Heart right ventricle (tissue), 16 donors: ENCODE measurements at regions not wholly inside any gene's neighbourhood (a gene's known extent, or its start where the extent isn't known, plus 50 kb on each side); places are given as distances from the start of the nearest gene placed in this dataset.
A peak's percentile ranks its signal among the peaks of the same experiment; 100 is the strongest.

Experiments used
- ATAC-seq, 8 donors: fragments of 200-7000 bp; cut with Tn5 transposase; one replicate each; pipeline ENCODE4 v1.9.1; 2020; ENCODE audit warnings: mild to moderate bottlenecking in 8 of 8, moderate library complexity in 8 of 8, moderate number of reproducible peaks in 1 of 8
- DNase-seq, 2 donors: peaks; one replicate each; pipeline ENCODE4 v3.0.0-alpha.2; 2020
- H3K27ac ChIP-seq, 10 donors: fragments of 200-600 bp; sonication (generic) in 2 of 10; one replicate each; pipeline versions ENCODE4 v1.5.0 to v1.8.0; 2020 to 2022; ENCODE audit warnings: mild to moderate bottlenecking in 3 of 10
- H3K27me3 ChIP-seq, 7 donors: fragments of 200-600 bp; one replicate each; pipeline ENCODE4 v1.8.0; 2021 to 2022; ENCODE audit warnings: mild to moderate bottlenecking in 2 of 7
- H3K36me3 ChIP-seq, 9 donors: fragments of 200-600 bp; sonication (generic) in 1 of 9; one replicate each; pipeline versions ENCODE4 v1.5.0 to v1.8.0; 2020 to 2022; ENCODE audit warnings: mild to moderate bottlenecking in 2 of 9
- H3K4me1 ChIP-seq, 9 donors: fragments of 200-600 bp; sonication (generic) in 1 of 9; one replicate each; pipeline versions ENCODE4 v1.5.0 to v1.8.0; 2020 to 2022; ENCODE audit warnings: mild to moderate bottlenecking in 4 of 9
- H3K4me3 ChIP-seq, 10 donors: fragments of 200-600 bp; sonication (generic) in 2 of 10; one replicate each; pipeline versions ENCODE4 v1.5.0 to v1.8.0; 2020 to 2022; ENCODE audit warnings: mild to moderate bottlenecking in 7 of 10, moderate library complexity in 2 of 10
- H3K9me3 ChIP-seq, 11 donors: fragments of 200-600 bp in 10 of 11; sonication (generic) in 2 of 11; one replicate each; pipeline versions ENCODE4 v1.5.0 to v1.8.0; 2013 to 2022; ENCODE audit warnings: mild to moderate bottlenecking in 2 of 11, control low read depth in 1 of 11, moderate library complexity in 1 of 11
- CTCF ChIP-seq, 9 donors: fragments of 200-600 bp; sonication (generic) in 2 of 9; IDR thresholded peaks; one replicate each; pipeline versions ENCODE4 v1.5.0 to v1.8.0; 2021 to 2022; ENCODE audit warnings: antibody characterized with exemption in 9 of 9, mild to moderate bottlenecking in 5 of 9, moderate library complexity in 1 of 9
- WGBS, 2 donors: extraction: QIAGEN DNeasy Blood & Tissue Kit; methylation state at CpG; one replicate each; pipeline ENCODE4 v1.1.7; 2013; ENCODE audit warnings: inconsistent platforms in 1 of 2; 5-methylcytosine and 5-hydroxymethylcytosine counted together
- intact Hi-C, 10 donors: fragments of 100-400 bp; cut with DNase I; formaldehyde crosslinking; loops; one replicate each; pipeline versions ENCODE4 v1.11.1 to v1.14.2; 2022
- donor health status: Arrhythmogenic right ventricular cardiomyopathy.
- donor health status: ischemic (EF 13 %, LVEDD 7.1; RV severe dilation, severe dysfunction).
- donor health status: healthy with polysubstance abuse.
- donor health status: DM: no; HTN: yes; CAD: no.
- donor health status: DM: no; HTN: no; CAD: no.
- donor health status: ischemic (EF 25% LVEDD 6.9; RV normal size, moderate dysfunction).
- donor health status: ischemic (EF 25% LVEDD 5.7; RV mildly dilated, moderate dysfunction).
- donor health status: healthy.
- donor health status: DM: yes; HTN: yes; CAD: no.
- donor health status: Ischemic cardiomyopathy.
- donor health status: ischemic (EF 35%, LVEDD 5.7; RV mildly dilated, moderate dysfunction).
- donor health status: nonischemic (EF 11% LVEDD 7.7; RV severe dilation, severe dysfunction).
- donor health status: DM: yes; HTN: yes; CAD: no.
- donor health status: PGD.
- donor health status: ischemic (EF 29% LVEDD 5.4; RV normal size, mild dysfunction).
- donor health status: nonischemic (EF 23%, LVEDD 6.1; RV moderate dilation, normal function).

GRCh38 chr18:78659748-78660147 lies 319.9 kb upstream of the SALL3 start:
- peak in 5 of 8 donors; percentile 9 to 53 (median 29) for ATAC-seq
- Histone ChIP-seq H3K9me3 (peaks cover 0 to 11% (median 0%) of the 10 kb centered on the region in 11 donors), H3K27ac (no peak overlapping the region), H3K4me3 (no peak overlapping the region), H3K36me3 (no peaks in the 10 kb centered on the region), H3K4me1 (no peaks in the 10 kb centered on the region), H3K27me3 (peaks cover 0 to 27% (median 7%) of the 10 kb centered on the region in 7 donors)
- no peak for DNase-seq
- peak in 8 of 9 donors; percentile 7 to 56 (median 47) for TF ChIP-seq CTCF (IDR thresholded peaks at IDR 0.05)
- 27 to 33% methylated on average over 16 of the region's 16 CpGs for WGBS, 2 donors
- intact Hi-C loops = no loop called here

- H3K9me3 ChIP-seq = peaks cover 0 to 9% (median 0%) of the 10 kb centered on the region in 11 donors
- H3K4me1 ChIP-seq = no peaks in the 10 kb centered on the region
- no peaks in the 10 kb centered on the region for H3K36me3 ChIP-seq
- H3K4me3 ChIP-seq = no peak overlapping the region
- H3K27ac ChIP-seq = no peak overlapping the region
- intact Hi-C loops = no loop called here
- ATAC-seq = no peak
- TF ChIP-seq CTCF (IDR thresholded peaks at IDR 0.05) = no peak
- H3K27me3 ChIP-seq = peaks cover 0 to 27% (median 7%) of the 10 kb centered on the region in 7 donors
- no peak for DNase-seq
- 71 to 73% methylated on average over 10 of the region's 10 CpGs for WGBS, 2 donors
These were observed 319.3 kb upstream of the SALL3 start for GRCh38 chr18:78660311-78660710.

GRCh38 chr18:78661316-78661715 lies 318.3 kb upstream of the SALL3 start:
- no peak for TF ChIP-seq CTCF (IDR thresholded peaks at IDR 0.05)
- WGBS, 2 donors = 83 to 84% methylated on average over 9 of the region's 9 CpGs
- intact Hi-C loops = no loop called here

GRCh38 chr18:78662879-78663278 lies 316.7 kb upstream of the SALL3 start:
- intact Hi-C loops = no loop called here
- 90 to 91% methylated on average over 9 of the region's 9 CpGs for whole genome bisulfite sequencing, 2 donors
- H3K36me3 ChIP-seq = no peaks in the 10 kb centered on the region
- peaks cover 0 to 27% (median 7%) of the 10 kb centered on the region in 7 donors for H3K27me3 ChIP-seq
- no peak for TF ChIP-seq CTCF (IDR thresholded peaks at IDR 0.05)
- no peaks in the 10 kb centered on the region for H3K4me1 ChIP-seq
- no peaks in the 10 kb centered on the region for H3K9me3 ChIP-seq
- H3K27ac ChIP-seq = no peak overlapping the region
- DNase-seq (no peak), ATAC-seq (no peak)
- no peak overlapping the region for H3K4me3 ChIP-seq

More at GRCh38 chr18:78661316-78661715, 318.3 kb upstream of the SALL3 start:
- DNase-seq (no peak), ATAC-seq (no peak)
- Histone ChIP-seq H3K4me3 (no peak overlapping the region), H3K9me3 (no peaks in the 10 kb centered on the region), H3K36me3 (no peaks in the 10 kb centered on the region), H3K27me3 (peaks cover 0 to 27% (median 7%) of the 10 kb centered on the region in 7 donors), H3K4me1 (no peaks in the 10 kb centered on the region), H3K27ac (no peak overlapping the region)
